ENCODE measurements at regions not wholly inside any gene's neighbourhood (a gene's known extent, or its start where the extent isn't known, plus 50 kb on each side); places are given as distances from the start of the nearest gene placed in this dataset.
A peak's percentile ranks its signal among the peaks of the same experiment; 100 is the strongest.

DNA sequence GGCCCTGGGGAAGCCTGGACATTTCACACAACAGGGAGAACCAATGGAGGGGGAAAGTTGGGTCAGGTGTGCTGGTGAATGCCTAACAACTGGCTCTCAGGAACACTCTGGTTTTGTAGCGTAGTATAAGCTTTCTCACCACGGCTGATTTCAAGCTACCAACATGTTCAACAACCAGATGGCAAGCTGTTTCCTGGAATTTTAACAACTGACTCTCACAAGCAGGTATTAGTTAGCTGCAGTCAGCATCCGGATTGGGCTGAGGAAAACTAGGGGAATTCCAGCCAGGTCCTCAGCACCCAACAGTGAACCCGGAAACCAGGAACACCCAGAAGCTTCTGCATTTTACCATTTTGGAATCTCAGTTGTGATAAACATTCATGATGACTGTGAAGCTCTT, 162.3 kb upstream of the CAMK1G start:
- no peaks in the 10 kb centered on the region for H3K9me3 ChIP-seq (ENCODE audit: control insufficient read depth in 2 of 2, insufficient read depth in 1 of 2, low read depth in 1 of 2, low read length in 1 of 2)
- no peaks in the 10 kb centered on the region for H3K27me3 ChIP-seq (ENCODE audit: control insufficient read depth in 1 of 2, insufficient read depth in 2 of 2, low read length in 2 of 2)
- no peak overlapping the region for H3K4me3 ChIP-seq (ENCODE audit: low read depth in 1 of 2, low read length in 2 of 2)
- WGBS, 2 donors: 38 to 55% methylated on average over 4 of the region's 4 CpGs
- H3K4me1 ChIP-seq (ENCODE audit: control insufficient read depth in 2 of 2, insufficient read depth in 2 of 2, low read length in 1 of 2): peaks cover 0 to 14% of the 10 kb centered on the region in 2 donors
- peak overlapping the region; percentile 87 to 90 for H3K27ac ChIP-seq (ENCODE audit: low read depth in 2 of 2, low read length in 1 of 2)
- no peaks in the 10 kb centered on the region for H3K36me3 ChIP-seq (ENCODE audit: control insufficient read depth in 2 of 2, insufficient read depth in 2 of 2, low read length in 1 of 2)

DNA sequence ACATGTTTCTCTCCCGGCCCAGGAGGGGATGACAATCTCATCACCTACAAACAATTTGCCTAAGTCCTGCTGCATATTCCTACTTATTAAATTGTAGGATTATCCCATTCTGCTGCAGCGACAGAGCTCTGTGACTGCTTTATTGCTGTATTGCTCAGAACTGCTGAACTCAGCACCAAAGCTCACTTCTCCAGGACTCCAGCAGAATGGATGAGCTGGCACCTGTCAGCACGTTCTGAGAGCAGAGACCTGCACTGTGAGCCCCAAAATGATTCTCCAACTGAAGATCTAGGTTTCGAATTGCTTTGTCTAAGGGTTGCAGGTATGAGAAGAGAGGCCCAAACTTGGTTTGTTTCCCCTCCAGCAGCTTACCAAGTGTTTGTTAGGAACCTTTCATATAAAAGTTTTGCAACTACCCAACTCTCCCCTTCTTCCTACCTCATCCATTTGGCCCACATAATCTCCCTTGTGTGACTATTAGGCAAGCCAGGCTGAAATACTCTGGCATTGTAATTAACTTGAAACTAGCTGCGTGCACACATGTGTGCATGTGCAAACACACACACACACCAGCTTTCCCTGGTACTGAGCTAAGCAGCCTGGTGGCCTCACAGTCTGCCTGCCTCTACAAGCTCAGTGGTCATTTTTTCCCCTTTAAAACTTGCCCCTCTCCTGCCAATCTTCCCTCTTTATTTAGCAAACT, 161.4 kb upstream of the CAMK1G start:
- H3K4me1 ChIP-seq (ENCODE audit: control insufficient read depth in 2 of 2, insufficient read depth in 2 of 2, low read length in 1 of 2): peaks cover 3 to 11% of the 10 kb centered on the region in 2 donors
- H3K9me3 ChIP-seq (ENCODE audit: control insufficient read depth in 2 of 2, insufficient read depth in 1 of 2, low read depth in 1 of 2, low read length in 1 of 2): no peaks in the 10 kb centered on the region
- H3K36me3 ChIP-seq (ENCODE audit: control insufficient read depth in 2 of 2, insufficient read depth in 2 of 2, low read length in 1 of 2): no peaks in the 10 kb centered on the region
- H3K27me3 ChIP-seq (ENCODE audit: control insufficient read depth in 1 of 2, insufficient read depth in 2 of 2, low read length in 2 of 2): no peaks in the 10 kb centered on the region
- WGBS, 2 donors: 47 to 60% methylated on average over 5 of the region's 5 CpGs
- H3K27ac ChIP-seq (ENCODE audit: low read depth in 2 of 2, low read length in 1 of 2): peak overlapping the region; percentile 59 to 87
- H3K4me3 ChIP-seq (ENCODE audit: low read depth in 1 of 2, low read length in 2 of 2): no peak overlapping the region

DNA sequence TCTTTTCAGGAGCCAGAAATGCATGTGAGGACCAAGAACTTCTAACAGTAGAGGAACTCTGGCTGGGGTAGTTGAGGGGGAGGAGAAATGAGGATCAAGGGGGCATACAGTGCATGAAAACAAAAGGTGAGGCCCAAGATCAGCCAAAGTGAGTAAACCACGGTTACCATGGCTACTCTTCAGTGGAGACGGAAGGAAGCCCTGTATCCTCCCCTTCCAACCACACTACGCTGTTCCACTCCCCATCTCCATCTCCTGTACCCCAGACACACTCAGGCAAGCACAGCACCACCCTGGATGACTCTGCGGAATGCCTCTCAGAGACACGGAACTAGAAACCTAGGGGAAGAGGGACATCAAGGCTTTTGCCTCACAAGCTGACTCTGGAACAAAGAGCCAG, 157.6 kb upstream of the CAMK1G start:
- no peak overlapping the region for H3K27ac ChIP-seq (ENCODE audit: low read depth in 2 of 2, low read length in 1 of 2)
- H3K9me3 ChIP-seq (ENCODE audit: control insufficient read depth in 2 of 2, insufficient read depth in 1 of 2, low read depth in 1 of 2, low read length in 1 of 2): no peaks in the 10 kb centered on the region
- peaks cover 3 to 9% of the 10 kb centered on the region in 2 donors for H3K4me1 ChIP-seq (ENCODE audit: control insufficient read depth in 2 of 2, insufficient read depth in 2 of 2, low read length in 1 of 2)
- H3K36me3 ChIP-seq (ENCODE audit: control insufficient read depth in 2 of 2, insufficient read depth in 2 of 2, low read length in 1 of 2): peaks cover 0 to 7% of the 10 kb centered on the region in 2 donors
- WGBS, 2 donors: 71 to 79% methylated on average over 5 of the region's 5 CpGs
- H3K4me3 ChIP-seq (ENCODE audit: low read depth in 1 of 2, low read length in 2 of 2): no peak overlapping the region
- H3K27me3 ChIP-seq (ENCODE audit: control insufficient read depth in 1 of 2, insufficient read depth in 2 of 2, low read length in 2 of 2): no peaks in the 10 kb centered on the region

DNA sequence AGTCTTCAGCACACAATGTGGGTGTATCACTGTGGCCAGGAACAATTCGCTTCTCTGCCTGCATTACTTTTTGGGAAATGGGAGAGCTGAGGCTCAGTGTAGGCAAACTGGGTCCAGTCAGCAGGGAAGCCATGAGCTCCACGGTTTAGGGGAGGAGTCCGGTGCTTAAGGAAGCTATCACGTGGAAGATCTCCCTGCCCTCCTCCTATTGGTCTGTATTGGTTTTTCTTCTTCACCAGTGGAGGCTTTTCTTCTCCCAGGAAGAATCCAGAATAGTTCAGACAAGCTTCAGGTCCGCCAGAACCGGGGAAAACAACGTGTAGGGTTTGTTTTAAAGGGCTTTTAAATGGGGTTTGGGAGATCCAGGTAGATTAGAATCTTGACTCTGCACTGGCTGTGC, 156.2 kb upstream of the CAMK1G start:
- H3K9me3 ChIP-seq (ENCODE audit: control insufficient read depth in 2 of 2, insufficient read depth in 1 of 2, low read depth in 1 of 2, low read length in 1 of 2): no peaks in the 10 kb centered on the region
- H3K27me3 ChIP-seq (ENCODE audit: control insufficient read depth in 1 of 2, insufficient read depth in 2 of 2, low read length in 2 of 2): no peaks in the 10 kb centered on the region
- 48 to 63% methylated on average over 7 of the region's 7 CpGs for WGBS, 2 donors
- peak overlapping the region in 1 of 2 donors; percentile 34 for H3K4me3 ChIP-seq (ENCODE audit: low read depth in 1 of 2, low read length in 2 of 2)
- peak overlapping the region; percentile 82 to 94 for H3K27ac ChIP-seq (ENCODE audit: low read depth in 2 of 2, low read length in 1 of 2)
- peaks cover 0 to 13% of the 10 kb centered on the region in 2 donors for H3K36me3 ChIP-seq (ENCODE audit: control insufficient read depth in 2 of 2, insufficient read depth in 2 of 2, low read length in 1 of 2)
- H3K4me1 ChIP-seq (ENCODE audit: control insufficient read depth in 2 of 2, insufficient read depth in 2 of 2, low read length in 1 of 2): peaks cover 3 to 7% of the 10 kb centered on the region in 2 donors

DNA sequence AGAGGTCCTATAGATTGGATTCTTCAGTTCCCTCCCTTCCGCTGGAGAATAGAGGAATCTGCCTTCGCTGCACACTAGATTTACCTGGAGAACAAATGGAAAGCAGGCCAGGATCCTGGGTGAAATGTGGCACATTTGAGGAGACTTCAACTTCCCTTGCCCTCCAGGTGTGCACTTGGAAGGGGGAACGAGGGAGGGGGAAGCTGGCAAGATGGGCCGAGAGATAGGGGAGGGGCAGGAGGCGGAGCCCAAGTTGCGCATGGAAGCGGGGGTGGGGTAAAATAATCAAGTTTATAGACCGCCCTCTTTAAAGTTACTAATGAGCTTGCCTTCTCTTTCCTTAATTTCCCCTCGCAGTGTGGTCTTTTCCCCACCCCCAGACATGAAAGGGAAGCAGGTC, 155.7 kb upstream of the CAMK1G start:
- H3K27ac ChIP-seq (ENCODE audit: low read depth in 2 of 2, low read length in 1 of 2): peak overlapping the region; percentile 94
- peaks cover 3 to 7% of the 10 kb centered on the region in 2 donors for H3K4me1 ChIP-seq (ENCODE audit: control insufficient read depth in 2 of 2, insufficient read depth in 2 of 2, low read length in 1 of 2)
- peak overlapping the region; percentile 34 for H3K4me3 ChIP-seq (ENCODE audit: low read depth in 1 of 2, low read length in 2 of 2)
- no peaks in the 10 kb centered on the region for H3K9me3 ChIP-seq (ENCODE audit: control insufficient read depth in 2 of 2, insufficient read depth in 1 of 2, low read depth in 1 of 2, low read length in 1 of 2)
- H3K27me3 ChIP-seq (ENCODE audit: control insufficient read depth in 1 of 2, insufficient read depth in 2 of 2, low read length in 2 of 2): no peaks in the 10 kb centered on the region
- 51 to 62% methylated on average over 9 of the region's 9 CpGs for WGBS, 2 donors
- H3K36me3 ChIP-seq (ENCODE audit: control insufficient read depth in 2 of 2, insufficient read depth in 2 of 2, low read length in 1 of 2): peaks cover 0 to 13% of the 10 kb centered on the region in 2 donors

DNA sequence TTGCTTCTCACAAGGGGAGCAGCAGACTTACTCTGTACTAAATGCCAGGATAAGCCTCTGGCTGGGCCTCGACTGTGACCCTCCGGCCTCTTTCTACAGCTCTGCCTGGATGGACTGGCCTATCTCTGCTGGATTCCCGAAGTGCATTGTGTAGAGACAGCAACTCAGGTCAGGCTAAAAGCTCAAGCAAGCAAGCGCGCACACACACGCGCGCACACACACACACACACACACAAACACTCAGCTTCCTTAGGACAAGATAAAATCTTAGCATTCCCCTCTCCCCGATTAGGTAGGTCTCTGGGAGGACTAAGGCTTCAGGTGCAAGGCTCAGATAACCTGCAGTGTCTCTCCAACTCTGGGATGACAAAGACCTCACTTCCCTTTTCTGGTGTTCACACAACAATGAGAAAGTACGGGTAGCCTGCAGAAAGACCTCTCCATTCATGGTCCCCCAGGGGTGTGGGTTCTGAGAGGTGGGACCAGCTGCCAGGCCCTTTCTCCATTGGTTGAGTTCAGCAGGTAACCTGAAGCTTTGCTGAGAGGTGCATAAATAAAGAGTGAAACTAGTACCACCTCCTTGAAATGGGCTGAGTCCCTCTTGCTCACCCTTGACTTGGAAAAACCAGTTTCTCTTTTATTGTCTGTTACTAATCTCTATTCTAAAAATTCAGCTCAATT, 155.1 kb upstream of the CAMK1G start:
- Histone ChIP-seq H3K4me3 (ENCODE audit: low read depth in 1 of 2, low read length in 2 of 2) (peak overlapping the region; percentile 49 to 78), H3K36me3 (ENCODE audit: control insufficient read depth in 2 of 2, insufficient read depth in 2 of 2, low read length in 1 of 2) (peaks cover 0 to 13% of the 10 kb centered on the region in 2 donors), H3K27me3 (ENCODE audit: control insufficient read depth in 1 of 2, insufficient read depth in 2 of 2, low read length in 2 of 2) (no peaks in the 10 kb centered on the region), H3K9me3 (ENCODE audit: control insufficient read depth in 2 of 2, insufficient read depth in 1 of 2, low read depth in 1 of 2, low read length in 1 of 2) (no peaks in the 10 kb centered on the region), H3K4me1 (ENCODE audit: control insufficient read depth in 2 of 2, insufficient read depth in 2 of 2, low read length in 1 of 2) (peaks cover 3 to 7% of the 10 kb centered on the region in 2 donors), H3K27ac (ENCODE audit: low read depth in 2 of 2, low read length in 1 of 2) (peak overlapping the region; percentile 94)
- WGBS, 2 donors: 44 to 50% methylated on average over 10 of the region's 10 CpGs

DNA sequence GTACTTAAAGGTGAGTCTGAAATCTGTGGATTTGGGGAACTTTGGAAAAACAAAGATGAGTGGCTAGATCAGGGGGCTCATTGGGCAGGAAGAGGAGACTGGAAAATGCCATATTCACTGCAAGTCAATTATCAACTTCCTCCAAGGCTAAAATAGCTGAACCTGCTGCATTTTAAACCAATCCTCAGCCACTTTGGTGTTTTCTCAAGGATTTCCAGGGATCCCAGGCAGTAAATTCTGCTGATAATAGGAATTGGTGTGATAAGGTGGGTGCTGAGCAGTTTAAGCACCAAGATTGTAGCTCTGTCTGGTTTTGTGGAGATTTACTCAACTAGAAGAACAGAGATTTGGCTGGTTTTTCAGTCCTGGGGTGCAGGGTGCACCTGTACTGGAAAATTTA, 153.9 kb upstream of the CAMK1G start:
- no peaks in the 10 kb centered on the region for H3K9me3 ChIP-seq (ENCODE audit: control insufficient read depth in 2 of 2, insufficient read depth in 1 of 2, low read depth in 1 of 2, low read length in 1 of 2)
- no peaks in the 10 kb centered on the region for H3K27me3 ChIP-seq (ENCODE audit: control insufficient read depth in 1 of 2, insufficient read depth in 2 of 2, low read length in 2 of 2)
- peak overlapping the region; percentile 66 to 78 for H3K4me3 ChIP-seq (ENCODE audit: low read depth in 1 of 2, low read length in 2 of 2)
- peaks cover 3 to 4% of the 10 kb centered on the region in 2 donors for H3K4me1 ChIP-seq (ENCODE audit: control insufficient read depth in 2 of 2, insufficient read depth in 2 of 2, low read length in 1 of 2)
- H3K27ac ChIP-seq (ENCODE audit: low read depth in 2 of 2, low read length in 1 of 2): peak overlapping the region; percentile 90 to 94
- H3K36me3 ChIP-seq (ENCODE audit: control insufficient read depth in 2 of 2, insufficient read depth in 2 of 2, low read length in 1 of 2): peaks cover 0 to 13% of the 10 kb centered on the region in 2 donors

DNA sequence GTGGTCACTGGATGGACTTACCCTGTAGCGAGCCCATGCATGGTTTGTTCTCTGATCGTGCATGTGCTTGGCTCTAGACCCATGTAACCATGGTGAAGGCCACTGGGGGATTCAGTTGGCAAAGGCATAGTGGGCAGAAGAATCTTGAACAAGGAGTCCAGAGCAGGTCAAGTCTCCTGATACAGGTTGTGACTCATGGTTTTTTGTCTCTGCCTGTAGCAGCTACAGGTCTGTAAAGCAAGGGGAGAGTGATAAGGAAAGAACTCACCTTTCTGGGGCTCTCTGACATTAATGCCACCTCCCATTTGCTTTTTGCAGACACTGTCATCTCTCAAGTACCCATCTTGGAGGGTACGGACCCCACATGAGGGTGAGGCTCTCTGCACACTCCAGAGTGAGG, 153.4 kb upstream of the CAMK1G start:
- Histone ChIP-seq H3K4me3 (ENCODE audit: low read depth in 1 of 2, low read length in 2 of 2) (peak overlapping the region; percentile 66 to 78), H3K9me3 (ENCODE audit: control insufficient read depth in 2 of 2, insufficient read depth in 1 of 2, low read depth in 1 of 2, low read length in 1 of 2) (no peaks in the 10 kb centered on the region), H3K4me1 (ENCODE audit: control insufficient read depth in 2 of 2, insufficient read depth in 2 of 2, low read length in 1 of 2) (peaks cover 3 to 4% of the 10 kb centered on the region in 2 donors), H3K27me3 (ENCODE audit: control insufficient read depth in 1 of 2, insufficient read depth in 2 of 2, low read length in 2 of 2) (no peaks in the 10 kb centered on the region), H3K27ac (ENCODE audit: low read depth in 2 of 2, low read length in 1 of 2) (peak overlapping the region; percentile 90 to 94), H3K36me3 (ENCODE audit: control insufficient read depth in 2 of 2, insufficient read depth in 2 of 2, low read length in 1 of 2) (peaks cover 0 to 13% of the 10 kb centered on the region in 2 donors)
- 46 to 56% methylated on average over 3 of the region's 3 CpGs for WGBS, 2 donors

DNA sequence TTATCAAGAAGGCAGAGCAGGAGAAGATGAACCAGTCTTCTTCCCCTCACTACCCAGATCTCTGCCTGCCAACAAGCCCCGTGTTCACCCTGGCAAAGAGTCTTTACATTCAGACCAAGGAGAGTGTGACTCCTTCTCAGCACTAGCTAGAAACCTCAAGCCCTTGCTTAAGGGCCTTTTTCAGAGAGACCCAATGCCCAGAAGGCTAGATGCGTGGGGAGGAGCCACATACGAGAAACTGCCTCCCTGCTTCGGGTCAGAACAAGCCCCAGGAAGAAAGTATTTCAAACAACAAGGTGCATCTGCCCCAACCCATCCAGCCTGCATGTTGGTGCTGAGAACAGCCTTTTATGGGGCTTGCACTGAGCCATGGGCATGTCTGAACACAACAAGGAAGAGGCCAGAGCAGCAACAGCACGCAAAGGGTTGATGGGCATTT, 152.7 kb upstream of the CAMK1G start:
- H3K36me3 ChIP-seq (ENCODE audit: control insufficient read depth in 2 of 2, insufficient read depth in 2 of 2, low read length in 1 of 2): peaks cover 0 to 13% of the 10 kb centered on the region in 2 donors
- peak overlapping the region; percentile 90 to 94 for H3K27ac ChIP-seq (ENCODE audit: low read depth in 2 of 2, low read length in 1 of 2)
- WGBS, 2 donors: 59 to 74% methylated on average over 5 of the region's 5 CpGs
- peak overlapping the region; percentile 66 to 78 for H3K4me3 ChIP-seq (ENCODE audit: low read depth in 1 of 2, low read length in 2 of 2)
- H3K27me3 ChIP-seq (ENCODE audit: control insufficient read depth in 1 of 2, insufficient read depth in 2 of 2, low read length in 2 of 2): no peaks in the 10 kb centered on the region
- H3K9me3 ChIP-seq (ENCODE audit: control insufficient read depth in 2 of 2, insufficient read depth in 1 of 2, low read depth in 1 of 2, low read length in 1 of 2): no peaks in the 10 kb centered on the region
- H3K4me1 ChIP-seq (ENCODE audit: control insufficient read depth in 2 of 2, insufficient read depth in 2 of 2, low read length in 1 of 2): peaks cover 3 to 4% of the 10 kb centered on the region in 2 donors

Measured in esophagus (tissue), 2 donors.